Ascending aorta (tissue), 2 donors: ENCODE measurements at regions not wholly inside any gene's neighbourhood (a gene's known extent, or its start where the extent isn't known, plus 50 kb on each side); places are given as distances from the start of the nearest gene placed in this dataset.

Experiments used
- DNase-seq, 2 donors: peaks; one replicate each; pipeline ENCODE4 v3.0.0-alpha.2; 2019; ENCODE audit warnings: low spot score in 2 of 2
- H3K27ac ChIP-seq, 2 donors: fragments of 200-600 bp; sonication (generic); one replicate each; pipeline ENCODE4 v1.5.1; 2016 to 2017; ENCODE audit warnings: mild to moderate bottlenecking in 1 of 2
- H3K27me3 ChIP-seq: fragments of 200-600 bp; sonication (generic); one replicate; pipeline ENCODE4 v1.5.1; 2017
- H3K36me3 ChIP-seq, 2 donors: fragments of 200-600 bp; sonication (generic); one replicate each; pipeline ENCODE4 v1.5.1; 2016
- H3K4me1 ChIP-seq, 2 donors: fragments of 200-600 bp; sonication (generic); one replicate each; pipeline ENCODE4 v1.5.1; 2016 to 2017; ENCODE audit warnings: mild to moderate bottlenecking in 1 of 2
- H3K4me3 ChIP-seq, 2 donors: fragments of 200-600 bp; sonication (generic); one replicate each; pipeline ENCODE4 v1.5.1; 2016 to 2017; ENCODE audit warnings: mild to moderate bottlenecking in 1 of 2
- H3K9me3 ChIP-seq, 2 donors: fragments of 200-600 bp; sonication (generic); one replicate each; pipeline ENCODE4 v1.5.1; 2016
- CTCF ChIP-seq, 3 experiments: fragments of 200-600 bp in 2 of 3; fragments of 450-650 bp in 1 of 3; sonication (generic) in 2 of 3; IDR thresholded peaks; one replicate each; pipeline ENCODE4 v1.5.1; 2016 to 2019; ENCODE audit warnings: antibody characterized with exemption in 3 of 3, mild to moderate bottlenecking in 1 of 3, moderate library complexity in 1 of 3
- intact Hi-C: fragments of 100-400 bp; cut with DNase I; formaldehyde crosslinking; loops from one replicate; pipeline ENCODE4 v1.15.1; 2023

GRCh38 chr11:70889411-70889810 is 363.0 kb downstream of the SHANK2 start:
- no peak for TF ChIP-seq CTCF (IDR thresholded peaks at IDR 0.05)
- no peaks in the 10 kb centered on the region for H3K36me3 ChIP-seq
- no peak overlapping the region for H3K4me3 ChIP-seq
- no peaks in the 10 kb centered on the region for H3K4me1 ChIP-seq
- no peak for DNase-seq
- H3K27me3 ChIP-seq, result no peaks in the 10 kb centered on the region
- intact Hi-C loops, result no loop called here
- H3K9me3 ChIP-seq, result no peaks in the 10 kb centered on the region
- H3K27ac ChIP-seq, result no peak overlapping the region

- intact Hi-C loops, result no loop called here
- H3K4me1 ChIP-seq, result no peaks in the 10 kb centered on the region
- no peak for DNase-seq
- H3K9me3 ChIP-seq, result peaks cover under 1 to 1% of the 10 kb centered on the region in 2 donors
- no peaks in the 10 kb centered on the region for H3K36me3 ChIP-seq
- H3K27me3 ChIP-seq, result no peaks in the 10 kb centered on the region
- no peak for TF ChIP-seq CTCF (IDR thresholded peaks at IDR 0.05)
- H3K4me3 ChIP-seq, result no peak overlapping the region
- no peak overlapping the region for H3K27ac ChIP-seq
These were observed 360.5 kb downstream of the SHANK2 start for GRCh38 chr11:70891844-70892380.

- Histone ChIP-seq H3K4me1 (no peaks in the 10 kb centered on the region), H3K27ac (no peak overlapping the region), H3K4me3 (no peak overlapping the region), H3K9me3 (peaks cover 6 to 7% of the 10 kb centered on the region in 2 donors), H3K27me3 (no peaks in the 10 kb centered on the region), H3K36me3 (no peaks in the 10 kb centered on the region)
- no peak for TF ChIP-seq CTCF (IDR thresholded peaks at IDR 0.05)
- DNase-seq, result no peak
- intact Hi-C loops, result no loop called here
These were observed 359.5 kb downstream of the SHANK2 start for GRCh38 chr11:70892889-70893288.

- H3K4me3 ChIP-seq, result no peak overlapping the region
- peaks cover 6 to 7% of the 10 kb centered on the region in 2 donors for H3K9me3 ChIP-seq
- no peak overlapping the region for H3K27ac ChIP-seq
- TF ChIP-seq CTCF (IDR thresholded peaks at IDR 0.05), result no peak
- no peaks in the 10 kb centered on the region for H3K36me3 ChIP-seq
- intact Hi-C loops, result no loop called here
- H3K4me1 ChIP-seq, result no peaks in the 10 kb centered on the region
- no peaks in the 10 kb centered on the region for H3K27me3 ChIP-seq
- DNase-seq, result no peak
These were observed 357.6 kb downstream of the SHANK2 start for GRCh38 chr11:70894566-70895365.

- Histone ChIP-seq H3K36me3 (no peaks in the 10 kb centered on the region), H3K27ac (no peak overlapping the region), H3K27me3 (no peaks in the 10 kb centered on the region), H3K4me1 (no peaks in the 10 kb centered on the region), H3K9me3 (peaks cover 6 to 7% of the 10 kb centered on the region in 2 donors), H3K4me3 (no peak overlapping the region)
- intact Hi-C loops, result no loop called here
- DNase-seq, result no peak
- no peak for TF ChIP-seq CTCF (IDR thresholded peaks at IDR 0.05)
These were observed 357.1 kb downstream of the SHANK2 start for GRCh38 chr11:70895366-70895670.
